T47D (cell line): ENCODE measurements at regions not wholly inside any gene's neighbourhood (a gene's known extent, or its start where the extent isn't known, plus 50 kb on each side); places are given as distances from the start of the nearest gene placed in this dataset.
A peak's percentile ranks its signal among the peaks of the same experiment; 100 is the strongest.

Source experiments
- DNase-seq, 2 experiments: peaks; one replicate each; pipeline versions ENCODE4 v3.0.0 to v3.0.0-alpha.2; 2011 to 2012; ENCODE audit warnings: low read depth in 1 of 2, low spot score in 1 of 2
- JUND ChIP-seq: IDR thresholded peaks from 2 replicates; pipeline ENCODE4 v1.6.1; 2012; ENCODE audit warnings: low read depth
- in situ Hi-C: cut with HindIII; loops from 2 replicates; pipeline ENCODE4 v1.10.0; 2016; ENCODE audit warnings: low sequenced_read_pairs, low pct_unique_long_range_greater_than_20kb

DNA sequence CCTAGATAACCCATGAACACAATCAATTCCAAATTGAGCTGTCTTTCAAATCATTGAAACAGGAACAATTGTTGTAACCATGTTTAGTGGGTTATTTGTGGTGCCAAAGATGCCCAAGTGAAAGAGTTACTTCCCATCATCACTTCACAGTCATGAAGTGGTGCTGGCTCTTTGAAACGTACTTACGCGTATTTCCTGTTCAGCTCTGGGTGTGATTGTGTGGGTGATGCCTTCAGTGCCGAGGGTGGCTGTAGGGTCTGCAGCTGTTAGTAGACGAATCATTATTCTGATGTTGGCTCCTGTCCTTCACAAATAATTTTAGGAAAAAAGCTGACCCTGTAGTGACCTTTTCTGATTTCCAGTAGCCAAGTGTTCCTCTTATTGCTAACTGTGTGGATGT lies 323.1 kb upstream of the KIAA1217 start:
- in situ Hi-C loops = no loop called here
- no peak for DNase-seq
- TF ChIP-seq JUND = no peak

DNA sequence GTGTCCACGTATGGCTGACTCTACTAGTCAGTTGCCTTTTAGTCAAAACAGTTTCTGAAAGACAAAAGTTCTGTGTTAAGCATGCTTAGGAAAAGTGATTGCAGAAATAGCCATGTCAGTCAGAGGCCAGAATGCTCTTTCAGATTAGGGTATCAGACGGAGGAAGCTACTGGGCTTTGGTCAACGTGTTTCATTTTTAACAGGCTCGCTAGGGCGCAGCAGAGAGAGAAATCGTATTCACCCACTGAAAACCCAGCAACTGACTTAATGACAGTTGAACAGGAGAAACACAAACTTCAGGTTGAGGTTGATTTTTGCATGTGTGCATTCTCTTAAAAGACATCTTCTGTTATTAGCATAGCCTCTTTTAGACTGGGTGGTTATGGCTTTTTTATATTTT lies 322.6 kb upstream of the KIAA1217 start:
- DNase-seq = peak in 1 of 2 experiments; percentile 51
- no peak for TF ChIP-seq JUND
- in situ Hi-C loops = no loop called here

DNA sequence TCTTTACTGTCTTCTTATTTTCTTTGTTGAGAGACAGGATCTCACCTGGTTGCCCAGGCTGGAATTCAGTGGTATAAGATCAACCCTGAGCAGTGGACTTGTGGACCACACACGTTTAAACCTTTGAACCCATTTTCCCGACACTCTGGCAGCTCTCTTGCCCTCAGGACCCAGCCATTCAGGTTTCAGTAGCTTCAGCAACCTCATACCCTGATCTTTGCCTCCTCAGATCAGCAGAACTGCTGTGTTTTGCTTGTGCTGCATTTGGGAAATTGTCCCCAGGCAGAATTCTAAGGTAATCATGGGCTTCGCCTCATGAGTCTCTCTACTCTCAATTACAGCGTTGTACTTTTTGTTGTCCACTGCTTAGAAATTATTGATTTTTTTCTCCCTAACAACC lies 317.6 kb upstream of the KIAA1217 start:
- in situ Hi-C loops = no loop called here
- no peak for TF ChIP-seq JUND
- no peak for DNase-seq

DNA sequence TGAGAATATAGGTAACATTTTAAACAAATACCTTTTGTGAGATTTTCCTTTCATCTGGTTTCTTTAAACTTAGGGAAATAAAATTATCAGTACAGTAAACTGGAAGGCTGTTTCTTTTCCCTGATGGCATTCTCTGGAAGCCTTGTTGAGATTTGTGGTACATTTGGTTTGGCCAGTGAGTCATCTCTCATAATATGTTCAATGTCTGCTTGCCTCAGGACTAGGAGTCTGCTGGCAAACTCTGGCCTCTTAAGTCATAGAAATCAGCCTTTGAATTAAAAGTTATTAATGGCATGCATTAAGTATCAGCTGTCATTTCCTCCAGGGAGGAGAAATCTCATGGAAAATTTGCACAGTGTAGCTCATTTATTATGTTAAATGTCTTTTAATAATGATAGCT lies 316.6 kb upstream of the KIAA1217 start:
- no peak for DNase-seq
- in situ Hi-C loops = no loop called here
- no peak for TF ChIP-seq JUND

DNA sequence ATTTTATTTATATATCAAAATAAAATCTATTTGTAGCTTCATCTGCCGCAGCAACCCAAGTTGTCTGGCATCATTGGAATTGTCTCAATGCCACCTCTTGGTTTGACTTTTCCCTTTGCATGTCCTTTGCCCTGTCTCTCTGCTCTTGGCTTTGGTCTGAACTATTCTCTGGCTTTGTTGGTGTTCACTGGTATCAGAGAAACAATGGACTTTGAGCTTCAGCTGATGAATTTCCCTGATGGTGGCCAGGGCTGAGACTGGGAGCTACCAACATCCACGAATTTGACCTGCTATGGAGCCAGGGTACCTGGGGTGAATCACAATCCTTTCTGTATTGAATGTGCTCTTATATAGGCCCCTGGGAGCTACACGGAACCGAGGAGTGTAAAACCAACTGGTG lies 311.7 kb upstream of the KIAA1217 start:
- in situ Hi-C loops = no loop called here
- no peak for TF ChIP-seq JUND
- no peak for DNase-seq

DNA sequence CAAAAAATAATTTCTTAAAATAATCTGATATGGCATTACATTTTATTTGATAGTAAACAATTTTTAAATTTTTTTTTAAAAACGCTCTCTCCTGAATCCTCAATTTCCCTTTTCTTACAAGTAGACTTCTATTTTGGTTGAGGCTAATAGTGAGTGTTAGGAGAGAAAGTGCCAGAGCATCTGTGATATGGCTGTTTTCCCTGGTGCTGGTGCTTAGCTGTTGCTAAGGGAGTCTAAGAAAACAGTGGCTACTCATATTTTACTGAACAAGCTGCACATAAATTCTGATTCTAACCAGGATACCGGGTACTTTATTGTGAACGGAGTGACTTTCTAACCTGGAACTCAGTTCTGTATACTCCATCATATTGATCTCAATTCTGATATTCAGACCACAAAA lies 311.1 kb upstream of the KIAA1217 start:
- no peak for DNase-seq
- TF ChIP-seq JUND = no peak
- in situ Hi-C loops = no loop called here

DNA sequence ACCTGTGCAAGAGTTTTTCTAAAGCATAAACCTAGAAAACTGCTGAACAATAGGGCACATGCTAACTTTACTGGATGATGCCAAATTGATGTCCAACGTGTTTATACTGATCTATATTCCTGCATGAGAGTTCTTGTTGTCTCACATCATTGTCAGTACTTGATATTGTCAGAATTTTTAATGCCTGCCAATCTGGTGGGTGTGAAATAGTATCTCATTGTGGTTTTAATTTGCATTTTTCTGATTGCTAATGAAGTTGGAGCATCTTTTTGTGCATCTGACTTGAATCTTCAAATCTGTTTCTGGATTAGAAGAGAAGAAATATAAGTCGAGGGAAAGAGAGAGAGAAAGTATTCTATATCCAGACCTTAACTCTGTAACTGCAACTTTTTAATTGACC lies 309.8 kb upstream of the KIAA1217 start:
- in situ Hi-C loops = no loop called here
- TF ChIP-seq JUND = no peak
- no peak for DNase-seq

DNA sequence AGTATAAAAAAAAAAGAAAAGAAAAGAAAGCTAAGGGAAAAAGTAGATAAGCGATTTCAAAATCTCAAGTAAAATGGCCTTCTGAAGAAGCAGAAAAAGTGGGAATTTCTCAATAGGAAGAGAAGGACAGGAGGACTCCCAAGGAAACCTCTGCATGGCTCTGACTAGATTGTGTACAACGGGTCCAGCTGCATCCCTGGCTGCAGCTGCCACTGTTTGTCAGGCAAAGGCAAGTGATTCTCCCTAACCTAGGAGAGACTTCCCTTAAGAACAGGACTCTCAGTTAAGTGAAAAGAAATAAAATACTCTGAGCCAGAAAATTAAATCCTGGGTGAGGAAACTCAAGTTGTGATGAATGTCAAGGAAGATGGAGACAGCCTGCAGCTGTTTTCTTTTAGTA lies 298.6 kb upstream of the KIAA1217 start:
- DNase-seq = no peak
- in situ Hi-C loops = no loop called here
- no peak for TF ChIP-seq JUND

DNA sequence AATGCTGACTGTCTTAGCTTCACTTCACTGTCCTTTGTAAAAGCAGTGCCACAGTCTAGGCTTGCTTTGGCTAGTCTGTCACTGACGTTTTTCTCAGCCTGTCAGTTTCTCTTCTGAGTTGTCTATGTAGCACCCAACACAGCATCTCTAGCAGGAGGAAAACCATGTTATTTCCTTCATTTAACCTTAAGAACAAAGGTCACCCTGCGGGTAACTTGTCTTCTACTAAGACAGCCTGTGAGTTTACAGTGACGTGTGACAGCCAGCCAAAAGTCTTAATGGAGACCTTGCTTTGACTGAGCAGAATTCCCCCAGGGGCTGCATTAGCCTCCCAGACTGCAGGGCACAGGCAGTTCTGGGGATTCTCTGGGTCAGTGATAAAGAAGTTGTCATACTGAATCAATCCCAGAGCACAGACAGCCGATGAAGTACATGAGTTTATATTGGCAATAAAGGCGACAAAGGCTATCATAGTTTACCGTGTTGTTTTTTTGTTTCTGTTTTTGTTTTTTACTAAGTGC lies 296.0 kb upstream of the KIAA1217 start:
- no peak for DNase-seq
- in situ Hi-C loops = no loop called here
- TF ChIP-seq JUND = no peak

DNA sequence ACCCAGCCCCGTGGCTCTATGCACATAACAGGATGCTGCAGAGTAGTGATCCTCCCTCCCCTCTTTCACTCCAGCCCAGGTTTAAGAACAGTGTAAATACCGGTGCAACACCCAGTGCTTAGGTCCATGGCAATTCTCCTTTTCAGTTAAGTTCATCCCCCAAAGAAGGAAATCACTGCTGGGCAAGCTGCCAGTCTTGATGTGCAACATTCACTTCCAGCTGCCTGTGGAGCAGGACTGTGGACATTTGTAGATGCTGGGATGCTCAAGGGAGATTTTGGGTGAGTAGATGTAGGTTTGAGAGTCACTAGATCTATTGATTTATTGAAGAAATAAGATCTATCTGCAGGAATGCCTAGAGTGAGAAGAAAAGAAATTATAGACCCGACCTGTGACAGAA lies 294.3 kb upstream of the KIAA1217 start:
- DNase-seq = no peak
- TF ChIP-seq JUND = no peak
- in situ Hi-C loops = no loop called here

DNA sequence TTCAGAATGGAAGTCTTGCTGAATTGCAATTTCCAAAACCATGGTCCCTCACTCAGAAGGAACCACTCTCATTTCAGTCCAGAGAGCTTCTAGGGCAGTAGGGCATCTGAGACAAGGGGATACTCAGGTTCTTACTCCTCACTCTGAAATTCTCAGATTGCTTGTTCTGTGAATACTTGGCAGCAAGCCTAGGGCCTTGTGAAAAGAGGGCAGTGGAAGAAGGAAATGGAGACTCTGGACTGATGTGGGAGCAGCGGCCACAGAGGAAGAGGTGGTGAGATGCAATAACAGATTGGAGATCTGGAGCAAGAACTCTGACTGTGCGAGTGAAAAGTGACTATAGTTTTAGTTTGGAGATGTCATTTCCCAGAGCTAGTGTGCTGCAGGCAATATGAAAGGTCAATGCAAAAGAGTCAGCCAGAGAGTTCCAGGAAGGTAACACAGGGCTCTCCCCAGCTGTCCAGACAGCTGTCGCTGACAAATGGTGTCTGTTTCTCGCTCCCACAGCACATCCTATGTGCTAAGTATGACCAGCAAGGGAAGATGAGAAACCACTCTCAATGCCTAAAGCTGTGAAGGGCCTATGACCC lies 291.6 kb upstream of the KIAA1217 start:
- no peak for DNase-seq
- TF ChIP-seq JUND = no peak
- in situ Hi-C loops = no loop called here

DNA sequence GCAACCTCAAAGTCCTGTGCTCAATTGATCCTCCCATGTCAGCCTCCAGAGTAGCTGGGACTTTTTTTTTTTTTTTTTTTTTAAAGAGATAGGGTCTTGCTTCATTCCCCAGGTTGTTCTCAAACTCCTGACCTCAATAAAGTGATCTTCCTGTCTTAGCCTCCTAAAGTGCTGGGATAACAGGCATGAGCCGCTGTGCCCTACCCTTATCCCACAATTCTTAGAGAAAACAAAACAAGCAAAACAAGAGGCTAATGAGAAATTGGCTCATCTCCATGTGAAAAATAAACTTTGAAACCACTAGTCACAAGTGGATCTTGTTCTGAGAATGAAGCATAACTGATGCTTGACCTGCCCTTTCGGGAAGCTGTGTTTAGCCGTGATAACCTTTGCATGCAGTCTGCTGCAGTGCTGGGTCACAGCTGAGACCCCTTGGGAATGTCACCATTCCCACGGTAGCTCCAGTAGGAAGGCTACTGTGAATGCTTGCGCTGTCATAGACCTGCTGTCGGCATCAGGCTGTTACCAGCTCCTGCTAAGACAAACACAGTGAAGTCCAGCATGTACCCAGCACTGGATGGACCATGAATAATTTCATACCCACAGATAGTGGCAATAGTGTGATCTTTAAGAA lies 290.7 kb upstream of the KIAA1217 start:
- in situ Hi-C loops = no loop called here
- TF ChIP-seq JUND = no peak
- DNase-seq = no peak

DNA sequence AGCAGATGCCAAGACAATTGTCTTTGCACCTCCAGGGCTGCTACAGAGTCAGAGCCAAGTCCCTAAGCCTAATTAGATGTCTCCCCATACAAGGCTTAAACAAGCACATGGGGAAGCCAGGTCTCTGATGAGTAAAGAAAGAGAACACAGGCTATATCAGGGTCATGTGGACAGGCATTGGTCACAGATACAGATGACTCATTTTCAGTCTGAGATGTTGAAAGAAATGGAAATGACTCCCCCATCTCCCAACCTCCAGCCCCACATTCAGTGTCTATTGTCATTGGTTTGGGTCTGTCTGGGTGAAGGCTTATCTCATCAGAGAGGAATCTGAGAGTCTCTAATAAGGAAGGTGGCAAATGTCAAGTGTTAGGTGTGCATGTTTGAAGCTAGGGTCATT lies 290.1 kb upstream of the KIAA1217 start:
- in situ Hi-C loops = no loop called here
- TF ChIP-seq JUND = no peak
- DNase-seq = no peak
